DND-41 (cell line): ENCODE measurements at regions not wholly inside any gene's neighbourhood (a gene's known extent, or its start where the extent isn't known, plus 50 kb on each side); places are given as distances from the start of the nearest gene placed in this dataset.

Experiments
- ATAC-seq: fragments of 200-7000 bp; cut with Tn5 transposase; 3 replicates; pipeline ENCODE4 v1.9.1; 2021; ENCODE audit warnings: low read depth; ENCODE audit not compliant: insufficient read depth
- DNase-seq: peaks from one replicate; pipeline ENCODE4 v3.0.0-alpha.2; 2020
- H2AFZ ChIP-seq: 2 replicates; pipeline ENCODE4 v1.6.0; 2012; ENCODE audit warnings: low read depth, low read length
- H3K27ac ChIP-seq: 2 replicates; pipeline ENCODE4 v1.5.1; 2012; ENCODE audit warnings: low read length, inconsistent platforms
- H3K27me3 ChIP-seq: fragments of 200-600 bp; sonication (generic); 2 replicates; pipeline ENCODE4 v1.6.0; 2012; ENCODE audit warnings: low read length, mild to moderate bottlenecking, inconsistent platforms; ENCODE audit not compliant: insufficient read depth, poor library complexity
- H3K36me3 ChIP-seq: 2 replicates; pipeline ENCODE4 v1.5.1; 2012; ENCODE audit warnings: low read length, inconsistent platforms; ENCODE audit not compliant: insufficient read depth
- H3K4me1 ChIP-seq: 2 replicates; pipeline ENCODE4 v1.5.1; 2012; ENCODE audit warnings: mild to moderate bottlenecking, low read length; ENCODE audit not compliant: insufficient read depth
- H3K4me2 ChIP-seq: 2 replicates; pipeline ENCODE4 v1.6.0; 2012; ENCODE audit warnings: mild to moderate bottlenecking, moderate library complexity, low read length, inconsistent platforms; ENCODE audit not compliant: insufficient read depth
- H3K4me3 ChIP-seq, 2 experiments: fragments of 200-600 bp in 1 of 2; shearing (Covaris generic) in 1 of 2; 2 replicates each; pipeline ENCODE4 v1.5.1; 2012 to 2016; ENCODE audit warnings: inconsistent platforms in 2 of 2, low read length in 2 of 2, mild to moderate bottlenecking in 2 of 2, low read depth in 1 of 2, moderate library complexity in 1 of 2
- H3K79me2 ChIP-seq: 2 replicates; pipeline ENCODE4 v1.6.0; 2012; ENCODE audit warnings: low read length, inconsistent platforms; ENCODE audit not compliant: insufficient read depth
- H3K9ac ChIP-seq: 2 replicates; pipeline ENCODE4 v1.6.0; 2012; ENCODE audit warnings: low read depth, mild to moderate bottlenecking, inconsistent platforms, low read length, moderate library complexity
- H3K9me3 ChIP-seq: 2 replicates; pipeline ENCODE4 v1.5.1; 2012; ENCODE audit warnings: low read length, moderate library complexity, mild to moderate bottlenecking, inconsistent platforms; ENCODE audit not compliant: insufficient read depth, severe bottlenecking
- H4K20me1 ChIP-seq: 2 replicates; pipeline ENCODE4 v1.6.0; 2012; ENCODE audit warnings: low read length; ENCODE audit not compliant: insufficient read depth
- EZH2 ChIP-seq: IDR thresholded peaks from 3 replicates; pipeline ENCODE4 v1.6.1; 2012; ENCODE audit warnings: borderline replicate concordance, low read depth, mild to moderate bottlenecking, moderate library complexity, low read length, inconsistent platforms; ENCODE audit not compliant: severe bottlenecking
- TF ChIP-seq, protein P1 (sequence below): IDR thresholded peaks from 2 replicates; pipeline ENCODE4 v1.5.1; 2012; ENCODE audit warnings: borderline replicate concordance, low read length, moderate library complexity, mild to moderate bottlenecking; ENCODE audit not compliant: poor library complexity, severe bottlenecking; ENCODE audit errors: extremely low read depth

DNA sequence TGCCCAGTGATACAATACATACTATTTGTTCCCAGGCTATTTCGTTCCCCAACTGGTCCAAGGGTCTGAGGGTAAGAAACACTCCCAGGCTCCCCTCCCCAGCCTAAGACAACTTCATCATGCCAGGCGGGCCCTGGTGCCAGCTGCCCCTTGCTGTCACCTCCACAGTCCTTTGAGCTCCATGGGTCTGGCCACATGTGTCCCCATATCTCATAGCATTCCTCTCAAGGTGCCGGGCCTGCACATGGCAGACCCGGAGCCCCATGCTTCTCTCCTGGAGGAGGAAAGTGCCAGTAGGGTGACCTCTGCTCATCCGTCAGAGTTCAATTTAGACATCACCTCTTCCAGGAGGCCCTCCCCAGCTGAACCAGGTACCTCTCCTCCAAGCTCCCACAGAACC lies 120.5 kb downstream of the C5orf15 start:
- Histone ChIP-seq H3K79me2 (no peaks in the 10 kb centered on the region), H3K27me3 (peaks cover 3% of the 10 kb centered on the region), H4K20me1 (peaks cover 5% of the 10 kb centered on the region), H3K4me1 (peaks cover 22% of the 10 kb centered on the region), H3K9me3 (no peaks in the 10 kb centered on the region), H2AFZ (no peak overlapping the region), H3K36me3 (no peaks in the 10 kb centered on the region), H3K4me3 (no peak overlapping the region), H3K27ac (no peak overlapping the region), H3K4me2 (no peak overlapping the region), H3K9ac (no peak overlapping the region)
- DNase-seq = no peak
- no peak for TF ChIP-seq EZH2
- TF ChIP-seq, protein P1, sequence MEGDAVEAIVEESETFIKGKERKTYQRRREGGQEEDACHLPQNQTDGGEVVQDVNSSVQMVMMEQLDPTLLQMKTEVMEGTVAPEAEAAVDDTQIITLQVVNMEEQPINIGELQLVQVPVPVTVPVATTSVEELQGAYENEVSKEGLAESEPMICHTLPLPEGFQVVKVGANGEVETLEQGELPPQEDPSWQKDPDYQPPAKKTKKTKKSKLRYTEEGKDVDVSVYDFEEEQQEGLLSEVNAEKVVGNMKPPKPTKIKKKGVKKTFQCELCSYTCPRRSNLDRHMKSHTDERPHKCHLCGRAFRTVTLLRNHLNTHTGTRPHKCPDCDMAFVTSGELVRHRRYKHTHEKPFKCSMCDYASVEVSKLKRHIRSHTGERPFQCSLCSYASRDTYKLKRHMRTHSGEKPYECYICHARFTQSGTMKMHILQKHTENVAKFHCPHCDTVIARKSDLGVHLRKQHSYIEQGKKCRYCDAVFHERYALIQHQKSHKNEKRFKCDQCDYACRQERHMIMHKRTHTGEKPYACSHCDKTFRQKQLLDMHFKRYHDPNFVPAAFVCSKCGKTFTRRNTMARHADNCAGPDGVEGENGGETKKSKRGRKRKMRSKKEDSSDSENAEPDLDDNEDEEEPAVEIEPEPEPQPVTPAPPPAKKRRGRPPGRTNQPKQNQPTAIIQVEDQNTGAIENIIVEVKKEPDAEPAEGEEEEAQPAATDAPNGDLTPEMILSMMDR = no peak
- no peak for ATAC-seq

GRCh38 chr5:133847301-133847700 lies 121.1 kb downstream of the C5orf15 start:
- H3K27ac ChIP-seq = no peak overlapping the region
- ATAC-seq = no peak
- peaks cover 3% of the 10 kb centered on the region for H3K27me3 ChIP-seq
- H3K36me3 ChIP-seq = no peaks in the 10 kb centered on the region
- H3K9me3 ChIP-seq = no peaks in the 10 kb centered on the region
- TF ChIP-seq, protein P1 = no peak
- no peak for TF ChIP-seq EZH2
- H4K20me1 ChIP-seq = peaks cover 5% of the 10 kb centered on the region
- no peak overlapping the region for H3K9ac ChIP-seq
- H3K4me2 ChIP-seq = no peak overlapping the region
- no peak for DNase-seq
- H3K4me1 ChIP-seq = peaks cover 22% of the 10 kb centered on the region
- no peaks in the 10 kb centered on the region for H3K79me2 ChIP-seq
- H3K4me3 ChIP-seq = no peak overlapping the region
- H2AFZ ChIP-seq = no peak overlapping the region

GRCh38 chr5:133846478-133847226 lies 121.8 kb downstream of the C5orf15 start:
- DNase-seq (no peak), ATAC-seq (no peak)
- TF ChIP-seq, protein P1 = no peak
- no peak for TF ChIP-seq EZH2
- Histone ChIP-seq H3K9ac (no peak overlapping the region), H3K27me3 (peaks cover 3% of the 10 kb centered on the region), H3K27ac (no peak overlapping the region), H3K4me2 (no peak overlapping the region), H2AFZ (no peak overlapping the region), H3K9me3 (no peaks in the 10 kb centered on the region), H3K4me1 (peaks cover 22% of the 10 kb centered on the region), H3K4me3 (no peak overlapping the region), H3K36me3 (no peaks in the 10 kb centered on the region), H4K20me1 (peaks cover 5% of the 10 kb centered on the region), H3K79me2 (no peaks in the 10 kb centered on the region)
